ENCODE measurements at regions not wholly inside any gene's neighbourhood (a gene's known extent, or its start where the extent isn't known, plus 50 kb on each side); places are given as distances from the start of the nearest gene placed in this dataset.

GRCh38 chr16:29312835-29313558 is 93.5 kb downstream of the NPIPB11 start:
- ATAC-seq (ENCODE audit: low read depth) (no peak), DNase-seq (no peak)
- in situ Hi-C loops (cut with MboI; ENCODE audit: low sequenced_read_pairs) (no loop called here), dilution Hi-C loops (cut with HindIII; ENCODE audit: low sequenced_read_pairs, unreplicated experiment) (no loop called here), intact Hi-C loops (cut with micrococcal nuclease) (no loop called here)
- peak overlapping the region; percentile 74 for H3K4ac ChIP-seq (ENCODE audit: low read depth, low read length)
- no peak overlapping the region for H3K9ac ChIP-seq (ENCODE audit: low read depth, low read length)
- TF ChIP-seq FOS (IDR thresholded peaks at IDR 0.05; ENCODE audit: low read depth, low read length) (no peak), SMC3 (IDR thresholded peaks at IDR 0.05; ENCODE audit: low read depth, low read length) (no peak), ELK1 (IDR thresholded peaks at IDR 0.05; ENCODE audit: borderline replicate concordance, low read depth, low read length) (no peak), CEBPB (IDR thresholded peaks at IDR 0.05; ENCODE audit: low read depth, low read length) (no peak), CTCF (conservative IDR thresholded peaks at IDR 0.05; ENCODE audit: low read depth, low read length) (no peak), NFE2L2 (IDR thresholded peaks at IDR 0.05; ENCODE audit: low read depth, low read length) (no peak), RFX5 (IDR thresholded peaks at IDR 0.05; ENCODE audit: low read depth, low read length) (no peak), RCOR1 (IDR thresholded peaks at IDR 0.05; ENCODE audit: insufficient replicate concordance, low read length) (no peak), USF2 (IDR thresholded peaks at IDR 0.05; ENCODE audit: low read depth, low read length) (no peak), MXI1 (IDR thresholded peaks at IDR 0.05; ENCODE audit: borderline replicate concordance, low read depth, low read length) (no peak), CHD1 (IDR thresholded peaks at IDR 0.05; ENCODE audit: low read depth, low read length) (no peak), BHLHE40 (IDR thresholded peaks at IDR 0.05; ENCODE audit: low read depth, low read length) (no peak), MAFK (IDR thresholded peaks at IDR 0.05; ENCODE audit: low read depth, low read length) (no peak)
- no peaks in the 10 kb centered on the region for H3K27me3 ChIP-seq (ENCODE audit: control insufficient read depth, insufficient read depth, low read length)
- H3K56ac ChIP-seq (ENCODE audit: extremely low read depth, insufficient read depth, low read length), result no peak overlapping the region
- peaks cover 0 to 18% of the 10 kb centered on the region in 2 experiments; a peak in 2 of 4 replicates for H3K79me1 ChIP-seq (ENCODE audit: low read depth in 1 of 2, low read length in 2 of 2)
- H2AK5ac ChIP-seq (ENCODE audit: low read depth, low read length), result peak overlapping the region; percentile 95
- POLR2A ChIA-PET (ENCODE audit: unreplicated experiment), result no interaction called here
- peak overlapping the region; percentile 68 for H4K91ac ChIP-seq (ENCODE audit: insufficient read depth, low read depth, low read length)
- no peak overlapping the region for H3K14ac ChIP-seq (replicated peaks; ENCODE audit: low read depth, low read length)
- H3K4me2 ChIP-seq (ENCODE audit: low read depth, low read length), result no peak overlapping the region
- H2BK120ac ChIP-seq (ENCODE audit: low read depth, low read length), result peak overlapping the region; percentile 75
- CTCF ChIA-PET, result no interaction called here
- no TSS peak for BruUV-seq (replicated peaks)
- peak overlapping the region; percentile 40; the same call in 1 of the 2 replicates for H2BK20ac ChIP-seq (ENCODE audit: low read depth, low read length)
- H2BK5ac ChIP-seq (ENCODE audit: low read depth, low read length, poor library complexity, severe bottlenecking), result no peak overlapping the region
- H2BK15ac ChIP-seq (ENCODE audit: low read depth, low read length), result 0 out of 3 replicates have a peak overlapping the region, but pooled peaks have one; percentile 27
- H4K5ac ChIP-seq (ENCODE audit: low read depth, low read length), result no peak overlapping the region; the same call in 1 of the 2 replicates
- H4K8ac ChIP-seq (ENCODE audit: low read depth in 2 of 2, low read length in 2 of 2), result no peak overlapping the region
- no peaks in the 10 kb centered on the region for H3K36me3 ChIP-seq (ENCODE audit: control insufficient read depth, insufficient read depth, low read length)
- H3K4me3 ChIP-seq (ENCODE audit: insufficient read depth, low read depth, low read length), result no peak overlapping the region
- no peak overlapping the region; the same call in 1 of the 2 replicates for H3K18ac ChIP-seq (ENCODE audit: low read depth, low read length)
- no peak overlapping the region for H2AK9ac ChIP-seq (replicated peaks; ENCODE audit: low read depth, low read length, poor library complexity)
- peaks cover 21% of the 10 kb centered on the region for H3K4me1 ChIP-seq (ENCODE audit: control insufficient read depth, insufficient read depth, low read length)
- H4K20me1 ChIP-seq (ENCODE audit: insufficient read depth, low read length), result no peaks in the 10 kb centered on the region
- H2AFZ ChIP-seq (replicated peaks; ENCODE audit: low read length, poor library complexity), result no peak overlapping the region
- WGBS, 2 experiments (ENCODE audit: extremely low coverage in 2 of 2, insufficient read length in 1 of 2), result 89% methylated on average over 22 of the region's 33 CpGs; no CpG with 5 or more reads in 1 of the 2 experiments
- no peaks in the 10 kb centered on the region for H3K9me3 ChIP-seq (ENCODE audit: control insufficient read depth, insufficient read depth, low read length)
- no peak overlapping the region for H3K27ac ChIP-seq (ENCODE audit: insufficient read depth, low read length)
- H3K23ac ChIP-seq (ENCODE audit: low read depth, low read length), result no peak overlapping the region
- H3K9me1 ChIP-seq (ENCODE audit: insufficient read depth, low read length), result peaks cover 14% of the 10 kb centered on the region

All from IMR-90 (cell line).